ENCODE measurements at regions not wholly inside any gene's neighbourhood (a gene's known extent, or its start where the extent isn't known, plus 50 kb on each side); places are given as distances from the start of the nearest gene placed in this dataset.
"Not testable (repeated sequence)": the region's sequence is repeated elsewhere in the genome, so short reads cannot be mapped to it uniquely, and the experiment has no call there.

GRCh38 chr3:81364411-81364810, 397.0 kb downstream of the GBE1 start:
- DNase-seq (ENCODE audit: low spot score), result no peak

GRCh38 chr3:81363816-81364215, 397.6 kb downstream of the GBE1 start:
- DNase-seq (ENCODE audit: low spot score), result no peak

- DNase-seq (ENCODE audit: low spot score), result no peak
Measured at GRCh38 chr3:81354119-81354518, 407.3 kb downstream of the GBE1 start.

GRCh38 chr3:81352867-81353266, 408.6 kb downstream of the GBE1 start:
- DNase-seq (ENCODE audit: low spot score), result peak; percentile 32

- DNase-seq (ENCODE audit: low spot score), result no peak
Measured at GRCh38 chr3:81349816-81350340, 411.6 kb downstream of the GBE1 start.

- DNase-seq (ENCODE audit: low spot score), result peak; percentile 12
Measured at GRCh38 chr3:81339040-81339845, 422.2 kb downstream of the GBE1 start.

GRCh38 chr3:81336470-81336869, 425.0 kb downstream of the GBE1 start:
- no peak for DNase-seq (ENCODE audit: low spot score)

GRCh38 chr3:81329835-81330234, 431.6 kb downstream of the GBE1 start:
- DNase-seq (ENCODE audit: low spot score), result not testable (repeated sequence)

- no peak for DNase-seq (ENCODE audit: low spot score)
Measured at GRCh38 chr3:81326245-81326644, 435.2 kb downstream of the GBE1 start.

- DNase-seq (ENCODE audit: low spot score), result no peak
Measured at GRCh38 chr3:81320862-81321261, 440.6 kb downstream of the GBE1 start.

GRCh38 chr3:81315030-81315429, 446.4 kb downstream of the GBE1 start:
- DNase-seq (ENCODE audit: low spot score), result no peak

- no peak for DNase-seq (ENCODE audit: low spot score)
Measured at GRCh38 chr3:81311321-81311720, 450.1 kb downstream of the GBE1 start.

- DNase-seq (ENCODE audit: low spot score), result peak; percentile 75
Measured at GRCh38 chr3:81308306-81308705, 453.1 kb downstream of the GBE1 start.

- no peak for DNase-seq (ENCODE audit: low spot score)
Measured at GRCh38 chr3:81307221-81307620, 454.2 kb downstream of the GBE1 start.

GRCh38 chr3:81303321-81303720, 458.1 kb downstream of the GBE1 start:
- no peak for DNase-seq (ENCODE audit: low spot score)

- peak; percentile 52 for DNase-seq (ENCODE audit: low spot score)
Measured at GRCh38 chr3:81302045-81302444, 459.4 kb downstream of the GBE1 start.

GRCh38 chr3:81301230-81301629, 460.2 kb downstream of the GBE1 start:
- no peak for DNase-seq (ENCODE audit: low spot score)

- no peak for DNase-seq (ENCODE audit: low spot score)
Measured at GRCh38 chr3:81300324-81300927, 461.0 kb downstream of the GBE1 start.

- no peak for DNase-seq (ENCODE audit: low spot score)
Measured at GRCh38 chr3:81299481-81299880, 462.0 kb downstream of the GBE1 start.

- no peak for DNase-seq (ENCODE audit: low spot score)
Measured at GRCh38 chr3:81295906-81296577, 465.4 kb downstream of the GBE1 start.

GRCh38 chr3:81293156-81293555, 468.3 kb downstream of the GBE1 start:
- DNase-seq (ENCODE audit: low spot score), result no peak

- DNase-seq (ENCODE audit: low spot score), result no peak
Measured at GRCh38 chr3:81291586-81291985, 469.9 kb downstream of the GBE1 start.

- DNase-seq (ENCODE audit: low spot score), result no peak
Measured at GRCh38 chr3:81289676-81290075, 471.8 kb downstream of the GBE1 start.

All from kidney capillary endothelial cell (primary cell).